Body of pancreas (tissue), 4 donors: ENCODE measurements at regions not wholly inside any gene's neighbourhood (a gene's known extent, or its start where the extent isn't known, plus 50 kb on each side); places are given as distances from the start of the nearest gene placed in this dataset.

Source experiments
- POLR2A ChIP-seq, 3 donors: fragments of 450-650 bp; IDR thresholded peaks; one replicate each; pipeline ENCODE4 v1.6.1; 2016; ENCODE audit warnings: antibody characterized with exemption in 3 of 3, mild to moderate bottlenecking in 2 of 3
- TF ChIP-seq, protein P1 (sequence below), 7 experiments: fragments of 450-650 bp in 4 of 7; fragments of 200-600 bp in 3 of 7; sonication (generic) in 3 of 7; IDR thresholded peaks; one replicate each; pipeline ENCODE4 v1.5.1; 2016 to 2019; ENCODE audit warnings: antibody characterized with exemption in 7 of 7

GRCh38 chr17:34709158-34709754, 129.9 kb downstream of the TMEM132E start:
- TF ChIP-seq, protein P1, sequence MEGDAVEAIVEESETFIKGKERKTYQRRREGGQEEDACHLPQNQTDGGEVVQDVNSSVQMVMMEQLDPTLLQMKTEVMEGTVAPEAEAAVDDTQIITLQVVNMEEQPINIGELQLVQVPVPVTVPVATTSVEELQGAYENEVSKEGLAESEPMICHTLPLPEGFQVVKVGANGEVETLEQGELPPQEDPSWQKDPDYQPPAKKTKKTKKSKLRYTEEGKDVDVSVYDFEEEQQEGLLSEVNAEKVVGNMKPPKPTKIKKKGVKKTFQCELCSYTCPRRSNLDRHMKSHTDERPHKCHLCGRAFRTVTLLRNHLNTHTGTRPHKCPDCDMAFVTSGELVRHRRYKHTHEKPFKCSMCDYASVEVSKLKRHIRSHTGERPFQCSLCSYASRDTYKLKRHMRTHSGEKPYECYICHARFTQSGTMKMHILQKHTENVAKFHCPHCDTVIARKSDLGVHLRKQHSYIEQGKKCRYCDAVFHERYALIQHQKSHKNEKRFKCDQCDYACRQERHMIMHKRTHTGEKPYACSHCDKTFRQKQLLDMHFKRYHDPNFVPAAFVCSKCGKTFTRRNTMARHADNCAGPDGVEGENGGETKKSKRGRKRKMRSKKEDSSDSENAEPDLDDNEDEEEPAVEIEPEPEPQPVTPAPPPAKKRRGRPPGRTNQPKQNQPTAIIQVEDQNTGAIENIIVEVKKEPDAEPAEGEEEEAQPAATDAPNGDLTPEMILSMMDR (IDR thresholded peaks at IDR 0.05): no peak
- TF ChIP-seq POLR2A (IDR thresholded peaks at IDR 0.05): no peak
